Loucy (cell line): ENCODE measurements at regions not wholly inside any gene's neighbourhood (a gene's known extent, or its start where the extent isn't known, plus 50 kb on each side); places are given as distances from the start of the nearest gene placed in this dataset.

Source experiments
- H2AFZ ChIP-seq: fragments of 200-600 bp; sonication (generic); 2 replicates; pipeline ENCODE4 v1.6.0; 2016; ENCODE audit warnings: antibody characterized with exemption, mild to moderate bottlenecking, low read length, moderate library complexity
- H3F3A ChIP-seq: fragments of 200-600 bp; 2 replicates; pipeline ENCODE4 v1.6.0; 2016; ENCODE audit warnings: antibody characterized with exemption, low read depth, mild to moderate bottlenecking
- H3K27me3 ChIP-seq: fragments of 200-600 bp; sonication (generic); 2 replicates; pipeline ENCODE4 v1.6.1; 2014; ENCODE audit warnings: low read length, mild to moderate bottlenecking; ENCODE audit not compliant: insufficient read depth, poor library complexity, severe bottlenecking
- H3K36me3 ChIP-seq: fragments of 200-600 bp; sonication (generic); 2 replicates; pipeline ENCODE4 v1.6.1; 2016; ENCODE audit warnings: low read length; ENCODE audit not compliant: insufficient read depth
- H3K4me1 ChIP-seq: fragments of 200-600 bp; sonication (generic); 2 replicates; pipeline ENCODE4 v1.5.1; 2014; ENCODE audit warnings: low read length, mild to moderate bottlenecking; ENCODE audit not compliant: insufficient read depth, poor library complexity, severe bottlenecking
- H3K4me2 ChIP-seq: fragments of 200-600 bp; sonication (generic); 2 replicates; pipeline ENCODE4 v1.6.0; 2014; ENCODE audit warnings: antibody characterized with exemption, low read length, low read depth, mild to moderate bottlenecking; ENCODE audit not compliant: poor library complexity, severe bottlenecking
- H3K4me3 ChIP-seq: fragments of 200-600 bp; sonication (generic); 2 replicates; pipeline ENCODE4 v1.5.1; 2014; ENCODE audit warnings: low read length, mild to moderate bottlenecking, mixed read lengths; ENCODE audit not compliant: poor library complexity, severe bottlenecking
- H3K79me2 ChIP-seq: fragments of 200-600 bp; sonication (generic); 2 replicates; pipeline ENCODE4 v1.6.1; 2014; ENCODE audit warnings: low read length; ENCODE audit not compliant: insufficient read depth
- H3K9ac ChIP-seq: fragments of 200-600 bp; sonication (generic); 2 replicates; pipeline ENCODE4 v1.6.0; 2014; ENCODE audit warnings: mild to moderate bottlenecking, low read depth, low read length, moderate library complexity; ENCODE audit not compliant: poor library complexity, severe bottlenecking
- H3K9me2 ChIP-seq: fragments of 200-600 bp; sonication (generic); replicated peaks from 2 replicates; pipeline ENCODE4 v1.6.1; 2016; ENCODE audit warnings: low read depth, low read length, mixed read lengths
- H3K9me3 ChIP-seq: fragments of 200-600 bp; sonication (generic); 2 replicates; pipeline ENCODE4 v1.6.1; 2014; ENCODE audit warnings: mild to moderate bottlenecking, antibody characterized with exemption, low read length, low read depth; ENCODE audit not compliant: insufficient read depth
- H4K20me1 ChIP-seq: fragments of 200-600 bp; sonication (generic); 2 replicates; pipeline ENCODE4 v1.6.0; 2014; ENCODE audit warnings: antibody characterized with exemption, low read length, mild to moderate bottlenecking; ENCODE audit not compliant: insufficient read depth, poor library complexity, severe bottlenecking
- EZH2phosphoT487 ChIP-seq: fragments of 200-600 bp; IDR thresholded peaks from 2 replicates; pipeline ENCODE4 v1.6.1; 2018; ENCODE audit warnings: antibody characterized with exemption, mild to moderate bottlenecking, moderate library complexity, borderline replicate concordance
- TF ChIP-seq, protein P1 (sequence below): fragments of 200-600 bp; sonication (generic); conservative IDR thresholded peaks from 2 replicates; pipeline ENCODE4 v1.5.1; 2014; ENCODE audit warnings: mild to moderate bottlenecking, antibody characterized with exemption, low read length

DNA sequence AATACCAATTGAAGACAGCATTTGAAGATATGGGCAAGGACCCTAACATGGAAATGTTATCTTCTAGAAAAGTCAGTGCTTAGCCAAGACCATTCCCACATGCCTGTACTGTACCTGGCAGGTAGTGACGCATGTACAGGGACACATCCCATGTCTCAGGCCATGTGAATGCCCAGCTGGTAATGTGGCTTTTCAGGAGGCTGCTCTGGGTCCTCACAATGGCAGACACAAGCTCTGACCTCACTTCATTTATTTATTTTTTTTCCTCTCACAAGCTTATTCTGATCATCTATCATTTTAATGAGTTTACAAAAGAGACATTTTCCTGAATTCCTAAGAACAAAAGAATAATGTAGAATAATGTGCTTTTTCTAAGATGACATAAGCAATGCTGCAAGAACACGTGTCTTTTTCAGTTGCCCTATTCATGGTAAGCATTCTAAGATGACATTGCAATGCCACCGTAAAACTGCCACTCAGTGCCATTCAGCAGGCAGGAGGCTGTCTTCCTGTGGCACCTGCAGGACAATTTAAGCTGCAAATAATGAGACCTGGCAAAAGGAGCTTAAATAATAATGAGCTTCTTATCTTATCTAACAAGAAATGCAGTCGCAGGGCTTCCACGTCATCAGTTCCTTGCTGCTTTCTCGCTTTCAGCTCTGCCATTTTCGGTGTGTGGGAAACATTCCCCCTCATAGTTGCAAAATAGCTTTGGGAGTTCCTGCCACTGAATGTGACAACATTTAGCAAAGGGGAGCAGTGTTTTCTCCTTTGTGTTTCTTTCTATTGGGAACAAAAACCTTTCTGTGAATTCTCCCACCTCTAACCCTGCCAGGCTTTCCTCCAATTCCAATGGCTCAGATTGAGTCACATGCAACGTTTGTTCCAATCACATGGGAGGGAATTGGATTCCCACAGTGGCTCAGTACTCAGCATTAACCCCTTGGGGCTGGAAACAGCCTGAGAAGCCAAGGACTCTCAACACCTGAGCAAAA, 113.0 kb downstream of the SEC23IP start:
- Histone ChIP-seq H4K20me1 (no peaks in the 10 kb centered on the region), H3K9me2 (0 out of 2 replicates have a peak, but pooled peaks cover 3% of the 10 kb centered on the region), H3K4me2 (no peak overlapping the region), H3K9ac (no peak overlapping the region), H3K4me1 (no peaks in the 10 kb centered on the region), H3K9me3 (no peaks in the 10 kb centered on the region), H3K4me3 (no peak overlapping the region), H3K79me2 (no peaks in the 10 kb centered on the region), H2AFZ (no peak overlapping the region), H3F3A (no peaks in the 10 kb centered on the region), H3K27me3 (no peaks in the 10 kb centered on the region), H3K36me3 (no peaks in the 10 kb centered on the region)
- no peak for TF ChIP-seq EZH2phosphoT487

DNA sequence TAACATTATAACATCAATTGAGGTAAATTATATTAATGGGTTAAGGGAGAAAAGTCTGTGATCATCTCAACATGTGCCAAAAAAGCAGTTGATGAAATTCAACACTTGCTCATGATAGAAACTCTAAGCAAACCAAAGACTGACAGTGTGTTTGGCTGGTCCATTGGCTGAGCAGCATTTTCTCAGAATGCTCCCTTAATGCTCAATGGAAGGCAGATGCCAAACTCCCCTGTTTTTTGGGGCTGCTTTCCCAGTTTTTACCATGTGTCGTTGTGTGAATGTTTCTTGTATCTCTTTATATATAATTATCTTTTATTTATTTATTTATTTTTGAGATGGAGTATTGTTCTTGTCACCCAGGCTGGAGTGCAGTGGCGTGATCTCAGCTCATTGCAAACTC, 114.7 kb downstream of the SEC23IP start:
- Histone ChIP-seq H3K79me2 (no peaks in the 10 kb centered on the region), H3K9ac (no peak overlapping the region), H3K9me2 (0 out of 2 replicates have a peak, but pooled peaks cover 3% of the 10 kb centered on the region), H3K36me3 (no peaks in the 10 kb centered on the region), H3K4me2 (no peak overlapping the region), H2AFZ (no peak overlapping the region), H3K4me3 (no peak overlapping the region), H3K27me3 (no peaks in the 10 kb centered on the region), H3K4me1 (no peaks in the 10 kb centered on the region), H3F3A (no peaks in the 10 kb centered on the region), H3K9me3 (no peaks in the 10 kb centered on the region), H4K20me1 (no peaks in the 10 kb centered on the region)
- TF ChIP-seq, protein P1, sequence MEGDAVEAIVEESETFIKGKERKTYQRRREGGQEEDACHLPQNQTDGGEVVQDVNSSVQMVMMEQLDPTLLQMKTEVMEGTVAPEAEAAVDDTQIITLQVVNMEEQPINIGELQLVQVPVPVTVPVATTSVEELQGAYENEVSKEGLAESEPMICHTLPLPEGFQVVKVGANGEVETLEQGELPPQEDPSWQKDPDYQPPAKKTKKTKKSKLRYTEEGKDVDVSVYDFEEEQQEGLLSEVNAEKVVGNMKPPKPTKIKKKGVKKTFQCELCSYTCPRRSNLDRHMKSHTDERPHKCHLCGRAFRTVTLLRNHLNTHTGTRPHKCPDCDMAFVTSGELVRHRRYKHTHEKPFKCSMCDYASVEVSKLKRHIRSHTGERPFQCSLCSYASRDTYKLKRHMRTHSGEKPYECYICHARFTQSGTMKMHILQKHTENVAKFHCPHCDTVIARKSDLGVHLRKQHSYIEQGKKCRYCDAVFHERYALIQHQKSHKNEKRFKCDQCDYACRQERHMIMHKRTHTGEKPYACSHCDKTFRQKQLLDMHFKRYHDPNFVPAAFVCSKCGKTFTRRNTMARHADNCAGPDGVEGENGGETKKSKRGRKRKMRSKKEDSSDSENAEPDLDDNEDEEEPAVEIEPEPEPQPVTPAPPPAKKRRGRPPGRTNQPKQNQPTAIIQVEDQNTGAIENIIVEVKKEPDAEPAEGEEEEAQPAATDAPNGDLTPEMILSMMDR: no peak
- no peak for TF ChIP-seq EZH2phosphoT487

DNA sequence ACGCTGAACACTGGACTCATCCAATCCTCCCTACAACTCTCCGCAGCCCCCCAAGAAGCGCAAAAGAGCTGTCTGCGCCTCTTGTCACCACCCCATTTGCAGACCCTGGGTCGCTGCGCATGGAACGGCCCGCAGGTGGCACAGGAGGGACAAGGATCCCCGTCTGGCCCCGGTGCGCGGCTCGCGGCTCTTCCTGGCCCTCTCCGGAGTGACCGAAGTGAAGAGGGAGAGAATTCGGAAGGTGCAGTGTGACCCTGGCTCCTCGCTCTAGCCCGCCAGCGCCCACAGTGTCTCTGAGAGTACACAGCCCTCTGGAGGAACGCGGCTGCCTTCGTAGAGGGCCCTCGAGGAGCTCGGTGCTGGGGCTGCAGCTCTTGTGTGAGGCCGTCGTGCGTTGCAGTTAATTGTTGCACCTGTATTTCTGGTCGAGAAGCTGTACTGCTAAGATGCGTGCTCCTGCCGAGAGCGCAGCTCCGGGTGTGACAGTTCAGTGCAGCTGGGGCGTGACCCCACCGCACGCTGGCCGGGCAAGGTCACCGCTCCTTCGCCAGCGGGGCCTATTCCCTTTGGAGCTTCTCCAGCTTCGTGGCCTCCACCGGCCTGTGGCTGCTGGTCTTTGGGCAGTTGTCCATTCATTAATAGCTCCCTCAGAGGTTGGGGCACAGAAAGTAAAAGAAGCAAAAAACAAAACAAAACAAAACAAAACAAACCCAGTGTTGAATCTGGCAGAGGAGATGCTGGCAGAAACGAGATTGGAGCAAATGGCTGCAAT, 119.0 kb downstream of the SEC23IP start:
- TF ChIP-seq EZH2phosphoT487: no peak
- TF ChIP-seq, protein P1: no peak
- Histone ChIP-seq H3K9me2 (0 out of 2 replicates have a peak, but pooled peaks cover 3% of the 10 kb centered on the region), H3K36me3 (no peaks in the 10 kb centered on the region), H3K27me3 (no peaks in the 10 kb centered on the region), H3K9me3 (no peaks in the 10 kb centered on the region), H3K4me1 (no peaks in the 10 kb centered on the region), H3K9ac (no peak overlapping the region), H2AFZ (no peak overlapping the region), H3K4me2 (no peak overlapping the region), H4K20me1 (no peaks in the 10 kb centered on the region), H3F3A (no peaks in the 10 kb centered on the region), H3K79me2 (no peaks in the 10 kb centered on the region), H3K4me3 (no peak overlapping the region)
